H1 (cell line): ENCODE measurements at regions not wholly inside any gene's neighbourhood (a gene's known extent, or its start where the extent isn't known, plus 50 kb on each side); places are given as distances from the start of the nearest gene placed in this dataset.

Experiments used
- CTCF ChIA-PET: fragments of 300-600 bp; sonication (Branson Sonifier 250); formaldehyde crosslinking; loops from one replicate; lab custom pipeline; 2021; ENCODE audit not compliant: partially characterized antibody; lab: Charles Lee
- POLR2A ChIA-PET: fragments of 300-600 bp; sonication (Branson Sonifier 250); formaldehyde crosslinking; loops from one replicate; lab custom pipeline; 2021; ENCODE audit warnings: inconsistent platforms; ENCODE audit not compliant: partially characterized antibody; lab: Charles Lee
- DNase-seq, 2 experiments: peaks; one replicate each; pipeline versions ENCODE4 v3.0.0 to v3.0.0-alpha.2; 2010 to 2022; ENCODE audit warnings: low spot score in 2 of 2, low read depth in 1 of 2, mixed read lengths in 1 of 2
- FAIRE-seq: peaks from 2 replicates; lab custom pipeline; 2011; peaks lifted over from hg19 to GRCh38; lab: Jason Lieb, UNC
- H2AFZ ChIP-seq: 2 replicates; pipeline ENCODE4 v1.8.1; 2012; ENCODE audit warnings: low read length, inconsistent platforms
- H2AK5ac ChIP-seq: 2 replicates; pipeline ENCODE4 v1.6.1; 2013; ENCODE audit warnings: low read depth, low read length
- H2BK120ac ChIP-seq: replicated peaks from 2 replicates; pipeline ENCODE3; 2013; ENCODE audit warnings: low read depth, low read length, inconsistent platforms
- H2BK12ac ChIP-seq: 2 replicates; pipeline ENCODE4 v1.6.1; 2013; ENCODE audit warnings: low read depth, low read length
- H2BK15ac ChIP-seq: 2 replicates; pipeline ENCODE4 v1.6.1; 2013; ENCODE audit warnings: low read length
- H2BK20ac ChIP-seq: 2 replicates; pipeline ENCODE4 v1.6.1; 2013; ENCODE audit warnings: low read length
- H2BK5ac ChIP-seq: 2 replicates; pipeline ENCODE4 v1.6.1; 2013; ENCODE audit warnings: low read depth, low read length
- H3K14ac ChIP-seq: 2 replicates; pipeline ENCODE4 v1.6.1; 2013; ENCODE audit warnings: inconsistent platforms; ENCODE audit not compliant: insufficient read length
- H3K18ac ChIP-seq: 2 replicates; pipeline ENCODE4 v1.6.1; 2013; ENCODE audit warnings: low read length; ENCODE audit errors: extremely low read depth
- H3K23ac ChIP-seq: 2 replicates; pipeline ENCODE4 v1.6.1; 2013; ENCODE audit warnings: inconsistent platforms; ENCODE audit not compliant: insufficient read length
- H3K23me2 ChIP-seq: 2 replicates; pipeline ENCODE4 v1.6.1; 2013; ENCODE audit warnings: low read depth, low read length
- H3K27ac ChIP-seq: 2 replicates; pipeline ENCODE4 v1.6.1; 2011; ENCODE audit warnings: low read depth, low read length, inconsistent platforms
- H3K27me3 ChIP-seq, 4 experiments: replicated peaks in 1 of 4; 1 replicate in 1 of 4; 2 replicates in 3 of 4; pipeline versions ENCODE4 v1.6.1 to v1.8.1; 2011 to 2013; ENCODE audit warnings: low read length in 3 of 4, mild to moderate bottlenecking in 3 of 4, inconsistent platforms in 2 of 4, mixed read lengths in 2 of 4, moderate library complexity in 1 of 4; ENCODE audit not compliant: control insufficient read depth in 3 of 4, insufficient read depth in 3 of 4; ENCODE audit errors: extremely low read depth in 1 of 4
- H3K36me3 ChIP-seq, 4 experiments: 2 replicates each; pipeline versions ENCODE4 v1.6.1 to v1.8.1; 2011 to 2013; ENCODE audit warnings: mild to moderate bottlenecking in 4 of 4, low read length in 3 of 4, moderate library complexity in 2 of 4, control low read depth in 1 of 4, inconsistent platforms in 1 of 4; ENCODE audit not compliant: insufficient read depth in 4 of 4, control insufficient read depth in 2 of 4
- H3K4ac ChIP-seq: replicated peaks from 2 replicates; pipeline ENCODE3; 2013; ENCODE audit warnings: low read length, low read depth, mixed read lengths, inconsistent platforms; ENCODE audit not compliant: insufficient read length
- H3K4me1 ChIP-seq, 4 experiments: replicated peaks in 1 of 4; 1 replicate in 1 of 4; 2 replicates in 3 of 4; pipeline versions ENCODE4 v1.6.1 to v1.8.1; 2011 to 2013; ENCODE audit warnings: low read length in 3 of 4, inconsistent platforms in 2 of 4, mixed read lengths in 1 of 4; ENCODE audit not compliant: insufficient read depth in 4 of 4, control insufficient read depth in 3 of 4
- H3K4me2 ChIP-seq, 2 experiments: 2 replicates each; pipeline versions ENCODE4 v1.6.1 to v1.8.1; 2011 to 2013; ENCODE audit warnings: low read depth in 2 of 2, low read length in 2 of 2, control low read depth in 1 of 2, inconsistent platforms in 1 of 2, mild to moderate bottlenecking in 1 of 2; ENCODE audit not compliant: insufficient read depth in 1 of 2
- H3K4me3 ChIP-seq, 4 experiments: fragments of 200-600, 300-600 bp in 1 of 4; sonication (generic), shearing (Covaris generic), sonication (Bioruptor Twin) in 1 of 4; 2 replicates each; pipeline versions ENCODE4 v1.5.1 to v1.8.1; 2011 to 2016; ENCODE audit warnings: low read length in 4 of 4, low read depth in 3 of 4, control low read depth in 2 of 4, inconsistent platforms in 2 of 4, mild to moderate bottlenecking in 2 of 4, mixed read lengths in 1 of 4, moderate library complexity in 1 of 4; ENCODE audit not compliant: insufficient read depth in 2 of 4; ENCODE audit errors: extremely low read depth in 1 of 4
- H3K56ac ChIP-seq: replicated peaks from 2 replicates; pipeline ENCODE3; 2013; ENCODE audit warnings: low read depth, mild to moderate bottlenecking, mixed read lengths, low read length, inconsistent platforms; ENCODE audit not compliant: insufficient read length
- H3K79me1 ChIP-seq: 2 replicates; pipeline ENCODE4 v1.6.1; 2013; ENCODE audit warnings: low read depth, low read length, control low read depth
- H3K79me2 ChIP-seq, 2 experiments: 2 replicates each; pipeline versions ENCODE4 v1.6.1 to v1.8.1; 2012 to 2013; ENCODE audit warnings: low read length in 2 of 2, mild to moderate bottlenecking in 2 of 2, inconsistent platforms in 1 of 2; ENCODE audit not compliant: insufficient read depth in 2 of 2, control insufficient read depth in 1 of 2
- H3K9ac ChIP-seq, 4 experiments: replicated peaks in 1 of 4; 1 replicate in 1 of 4; 2 replicates in 3 of 4; pipeline versions ENCODE4 v1.6.1 to v1.8.1; 2011 to 2013; ENCODE audit warnings: low read depth in 3 of 4, low read length in 3 of 4, control low read depth in 2 of 4, mild to moderate bottlenecking in 2 of 4, moderate library complexity in 2 of 4, inconsistent platforms in 1 of 4; ENCODE audit errors: extremely low read depth in 1 of 4
- H3K9me3 ChIP-seq, 2 experiments: 2 replicates each; pipeline versions ENCODE4 v1.6.1 to v1.8.1; 2012 to 2013; ENCODE audit warnings: mild to moderate bottlenecking in 2 of 2, moderate library complexity in 2 of 2, control low read depth in 1 of 2, inconsistent platforms in 1 of 2, low read depth in 1 of 2, low read length in 1 of 2, mixed read lengths in 1 of 2; ENCODE audit not compliant: insufficient read depth in 2 of 2
- H4K20me1 ChIP-seq, 2 experiments: replicated peaks in 1 of 2; 2 replicates each; pipeline versions ENCODE3 to v1.8.1; 2011 to 2013; ENCODE audit warnings: inconsistent platforms in 2 of 2, low read length in 2 of 2, mild to moderate bottlenecking in 1 of 2; ENCODE audit not compliant: insufficient read depth in 2 of 2, control insufficient read depth in 1 of 2
- H4K5ac ChIP-seq: 2 replicates; pipeline ENCODE4 v1.6.1; 2013; ENCODE audit warnings: low read length, low read depth, mixed read lengths, inconsistent platforms; ENCODE audit not compliant: insufficient read length
- H4K8ac ChIP-seq: 2 replicates; pipeline ENCODE4 v1.8.0; 2013; ENCODE audit warnings: mild to moderate bottlenecking, moderate library complexity, low read length, inconsistent platforms; ENCODE audit not compliant: insufficient read depth; ENCODE audit errors: extremely low read depth
- H4K91ac ChIP-seq: replicated peaks from 2 replicates; pipeline ENCODE3; 2013; ENCODE audit warnings: low read length, mixed read lengths, inconsistent platforms; ENCODE audit not compliant: insufficient read length
- BCL11A ChIP-seq, 2 experiments: IDR thresholded peaks; one replicate each; pipeline ENCODE4 v1.6.1; 2011; ENCODE audit warnings: low read depth in 2 of 2, low read length in 2 of 2, mild to moderate bottlenecking in 2 of 2
- CEBPB ChIP-seq: IDR thresholded peaks from 2 replicates; pipeline ENCODE4 v1.6.1; 2012; ENCODE audit warnings: low read depth, low read length
- CREB1 ChIP-seq: IDR thresholded peaks from 2 replicates; pipeline ENCODE4 v1.6.1; 2012; ENCODE audit warnings: inconsistent platforms
- EGR1 ChIP-seq: IDR thresholded peaks from 2 replicates; pipeline ENCODE4 v1.6.1; 2011; ENCODE audit warnings: low read depth, low read length, borderline replicate concordance
- EZH2 ChIP-seq: fragments of 200-600 bp; sonication (generic); IDR thresholded peaks from 2 replicates; pipeline ENCODE4 v1.7.1; 2012; ENCODE audit warnings: low read depth, mild to moderate bottlenecking, moderate library complexity, low read length, inconsistent platforms; ENCODE audit not compliant: severe bottlenecking
- RAD21 ChIP-seq, 2 experiments: IDR thresholded peaks in 1 of 2; conservative IDR thresholded peaks in 1 of 2; 2 replicates each; pipeline ENCODE4 v1.6.1; 2011; ENCODE audit warnings: low read depth in 2 of 2, low read length in 2 of 2, improper control_type of control experiment in 1 of 2, inconsistent platforms in 1 of 2, mild to moderate bottlenecking in 1 of 2, moderate library complexity in 1 of 2
- RBBP5 ChIP-seq: IDR thresholded peaks from 2 replicates; pipeline ENCODE4 v1.7.1; 2012; ENCODE audit warnings: low read depth, mild to moderate bottlenecking, inconsistent platforms, low read length, moderate library complexity, borderline replicate concordance
- RNF2 ChIP-seq: fragments of 200-900, 300-1000 bp; sonication (generic); IDR thresholded peaks from 2 replicates; pipeline ENCODE4 v1.7.1; 2016; ENCODE audit warnings: borderline replicate concordance, low read depth, mild to moderate bottlenecking, antibody characterized with exemption, low read length; ENCODE audit not compliant: poor library complexity, severe bottlenecking; ENCODE audit errors: missing control alignments
- RXRA ChIP-seq: IDR thresholded peaks from 2 replicates; pipeline ENCODE4 v1.6.1; 2011; ENCODE audit warnings: low read depth, mild to moderate bottlenecking, low read length, moderate library complexity; ENCODE audit not compliant: insufficient read depth
- SIN3A ChIP-seq, 2 experiments: IDR thresholded peaks in 1 of 2; conservative IDR thresholded peaks in 1 of 2; 2 replicates each; pipeline ENCODE4 v1.6.1; 2011 to 2012; ENCODE audit warnings: low read length in 2 of 2, improper control_type of control experiment in 1 of 2, low read depth in 1 of 2, mild to moderate bottlenecking in 1 of 2
- TAF1 ChIP-seq: IDR thresholded peaks from 2 replicates; pipeline ENCODE4 v1.6.1; 2011; ENCODE audit warnings: mild to moderate bottlenecking, low read depth, low read length
- TEAD4 ChIP-seq: IDR thresholded peaks from 2 replicates; pipeline ENCODE4 v1.6.1; 2012; ENCODE audit warnings: low read depth, low read length, inconsistent platforms, mixed read lengths
- ZNF274 ChIP-seq: IDR thresholded peaks from 2 replicates; pipeline ENCODE4 v1.7.0; 2012; ENCODE audit warnings: low read length, borderline replicate concordance; ENCODE audit errors: extremely low read depth
- WGBS, 2 experiments: shearing (Covaris generic) in 1 of 2; methylation state at CpG; one replicate each; pipeline versions ENCODE4 v1.1.6 to v1.1.7; 2013 to 2015; ENCODE audit warnings: low lambda C conversion rate in 2 of 2, mixed read lengths in 2 of 2, inconsistent platforms in 1 of 2, low coverage in 1 of 2, missing lambda C conversion rate in 1 of 2; ENCODE audit not compliant: insufficient replicate concordance in 2 of 2, insufficient coverage in 1 of 2, insufficient read length in 1 of 2; ENCODE audit errors: extremely low coverage in 1 of 2, missing lambda C conversion rate in 1 of 2; 5-methylcytosine and 5-hydroxymethylcytosine counted together

DNA sequence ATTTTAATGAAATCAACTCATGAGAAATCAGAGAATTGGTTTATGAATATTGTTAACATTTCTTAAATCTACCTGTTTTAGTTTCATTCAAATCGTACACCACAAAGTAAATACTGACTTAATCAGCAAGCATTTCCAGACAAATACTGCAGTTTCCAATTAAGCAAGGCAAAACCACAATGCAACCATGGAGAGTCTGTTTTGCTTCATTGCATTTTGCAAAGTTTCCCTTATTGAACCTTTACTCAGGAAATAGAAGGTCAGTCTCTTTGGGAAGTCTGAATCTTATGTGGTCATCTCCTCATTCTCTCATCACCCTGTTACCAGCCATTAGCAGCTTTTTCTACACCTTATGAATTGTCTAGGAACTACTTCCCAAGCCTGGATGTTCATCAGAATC is 400.5 kb downstream of the IPMK start:
- Histone ChIP-seq H3K18ac (no peak overlapping the region), H3K56ac (no peak overlapping the region), H2BK120ac (no peak overlapping the region), H4K8ac (no peak overlapping the region), H2BK5ac (no peak overlapping the region), H4K5ac (no peak overlapping the region), H3K79me1 (no peaks in the 10 kb centered on the region), H2AK5ac (no peak overlapping the region), H3K14ac (no peak overlapping the region), H3K4me1 (no peaks in the 10 kb centered on the region), H3K4ac (no peak overlapping the region), H2BK12ac (no peak overlapping the region), H3K27ac (no peak overlapping the region), H3K23me2 (no peaks in the 10 kb centered on the region), H2AFZ (no peak overlapping the region), H4K91ac (no peak overlapping the region), H3K4me3 (no peak overlapping the region), H2BK15ac (no peak overlapping the region), H3K27me3 (no peaks in the 10 kb centered on the region), H3K79me2 (no peaks in the 10 kb centered on the region), H3K9ac (no peak overlapping the region), H3K9me3 (no peaks in the 10 kb centered on the region), H3K4me2 (no peak overlapping the region), H3K36me3 (no peaks in the 10 kb centered on the region), H3K23ac (no peak overlapping the region), H2BK20ac (no peak overlapping the region), H4K20me1 (no peaks in the 10 kb centered on the region)
- WGBS, 2 experiments: 94% methylated on average over 1 of the region's 1 CpG; no CpG with 5 or more reads in 1 of the 2 experiments
- no peak for FAIRE-seq
- no peak for DNase-seq
- ChIA-PET POLR2A (no interaction called here), CTCF (interaction anchor here (1.0 to 1.3 kb wide), 4 partner anchors 9 to 287 kb away, joined by 3 to 5 read pairs (median 4); no protein-coding TSS in a partner anchor)
- TF ChIP-seq BCL11A (IDR thresholded peaks at IDR 0.05; ENCODE audit: low read depth in 2 of 2, low read length in 2 of 2): no peak
- no peak for TF ChIP-seq RAD21 (IDR thresholded peaks at IDR 0.05 in 1 of 2, conservative IDR thresholded peaks at IDR 0.05 in 1 of 2; ENCODE audit: low read depth in 2 of 2, low read length in 2 of 2)
- no peak for TF ChIP-seq EZH2
- TF ChIP-seq RBBP5: no peak
- TF ChIP-seq TAF1: no peak
- no peak for TF ChIP-seq SIN3A (conservative IDR thresholded peaks at IDR 0.05 in 1 of 2, IDR thresholded peaks at IDR 0.05 in 1 of 2; ENCODE audit: low read depth in 1 of 2, low read length in 2 of 2)
- no peak for TF ChIP-seq RXRA
- TF ChIP-seq ZNF274: no peak
- TF ChIP-seq TEAD4: no peak
- TF ChIP-seq RNF2: no peak
- TF ChIP-seq CEBPB: no peak
- TF ChIP-seq CREB1: no peak
- TF ChIP-seq EGR1: no peak
